HT1080 (cell line): ENCODE measurements at regions not wholly inside any gene's neighbourhood (a gene's known extent, or its start where the extent isn't known, plus 50 kb on each side); places are given as distances from the start of the nearest gene placed in this dataset.

Experiments
- DNase-seq: peaks from one replicate; pipeline ENCODE4 v3.0.0-alpha.2; 2015; ENCODE audit warnings: low read depth

- no peak for DNase-seq
Measured at GRCh38 chr10:36636879-36637278, 488.5 kb upstream of the ANKRD30A start.

GRCh38 chr10:36636285-36636839 is 489.0 kb upstream of the ANKRD30A start:
- DNase-seq: no peak

- peak; percentile 72 for DNase-seq
Measured at GRCh38 chr10:36634916-36635315, 490.5 kb upstream of the ANKRD30A start.

- no peak for DNase-seq
Measured at GRCh38 chr10:36630267-36630666, 495.1 kb upstream of the ANKRD30A start.

GRCh38 chr10:36629476-36629875 is 495.9 kb upstream of the ANKRD30A start:
- no peak for DNase-seq

GRCh38 chr10:36624551-36625100 is 500.8 kb upstream of the ANKRD30A start:
- no peak for DNase-seq

GRCh38 chr10:36621346-36621745 is 504.1 kb upstream of the ANKRD30A start:
- peak; percentile 42 for DNase-seq

GRCh38 chr10:36612436-36612835 is 513.0 kb upstream of the ANKRD30A start:
- no peak for DNase-seq

GRCh38 chr10:36608866-36609265 is 516.5 kb upstream of the ANKRD30A start:
- no peak for DNase-seq

GRCh38 chr10:36608251-36608650 is 517.1 kb upstream of the ANKRD30A start:
- DNase-seq: no peak

- DNase-seq: no peak
Measured at GRCh38 chr10:36606234-36606839, 519.1 kb upstream of the ANKRD30A start.

- no peak for DNase-seq
Measured at GRCh38 chr10:36604316-36604715, 521.1 kb upstream of the ANKRD30A start.

GRCh38 chr10:36603688-36604087 is 521.7 kb upstream of the ANKRD30A start:
- DNase-seq: no peak

GRCh38 chr10:36602374-36602773 is 523.0 kb upstream of the ANKRD30A start:
- peak; percentile 54 for DNase-seq

GRCh38 chr10:36597756-36598320 is 527.6 kb upstream of the ANKRD30A start:
- DNase-seq: no peak

- DNase-seq: no peak
Measured at GRCh38 chr10:36592964-36593363, 532.4 kb upstream of the ANKRD30A start.

GRCh38 chr10:36591436-36591835 is 534.0 kb upstream of the ANKRD30A start:
- DNase-seq: no peak

- DNase-seq: no peak
Measured at GRCh38 chr10:36583690-36584089, 541.7 kb upstream of the ANKRD30A start.

- DNase-seq: no peak
Measured at GRCh38 chr10:36581237-36581636, 544.2 kb upstream of the ANKRD30A start.

GRCh38 chr10:36578306-36578705 is 547.1 kb upstream of the ANKRD30A start:
- DNase-seq: peak; percentile 88

GRCh38 chr10:36577126-36577525 is 548.3 kb upstream of the ANKRD30A start:
- no peak for DNase-seq

GRCh38 chr10:36574207-36574606 is 551.2 kb upstream of the ANKRD30A start:
- DNase-seq: no peak

- no peak for DNase-seq
Measured at GRCh38 chr10:36573246-36573645, 552.2 kb upstream of the ANKRD30A start.
